ENCODE measurements at regions not wholly inside any gene's neighbourhood (a gene's known extent, or its start where the extent isn't known, plus 50 kb on each side); places are given as distances from the start of the nearest gene placed in this dataset.

DNA sequence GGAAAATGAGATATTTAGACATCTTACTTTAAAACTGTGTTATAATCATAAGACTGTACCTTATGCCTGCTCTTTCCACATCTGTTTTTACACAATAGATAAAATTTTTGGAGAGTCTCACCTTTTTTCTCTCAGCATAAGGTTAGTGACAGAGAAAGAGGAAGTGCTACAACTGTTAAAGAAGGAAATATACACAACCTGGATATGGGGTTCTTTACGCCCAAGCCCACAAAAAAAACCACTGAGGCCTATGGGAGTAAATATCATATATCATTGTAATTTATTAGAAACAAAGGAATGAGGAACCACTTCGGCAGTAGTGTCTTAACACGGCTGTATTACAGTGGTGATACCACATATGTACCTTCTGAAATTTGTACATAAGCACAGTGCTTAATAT lies 265.9 kb upstream of the GK2 start:
- Histone ChIP-seq H3K18ac (ENCODE audit: low read depth, low read length) (no peak overlapping the region), H3K27ac (ENCODE audit: insufficient read depth, low read length) (no peak overlapping the region), H3K9me3 (ENCODE audit: control insufficient read depth, insufficient read depth, low read length) (no peaks in the 10 kb centered on the region), H3K79me1 (ENCODE audit: low read depth in 1 of 2, low read length in 2 of 2) (no peaks in the 10 kb centered on the region), H2AK9ac (replicated peaks; ENCODE audit: low read depth, low read length, poor library complexity) (no peak overlapping the region), H4K8ac (ENCODE audit: low read depth in 2 of 2, low read length in 2 of 2) (no peak overlapping the region), H4K5ac (ENCODE audit: low read depth, low read length) (no peak overlapping the region), H3K4me3 (ENCODE audit: insufficient read depth, low read depth, low read length) (no peak overlapping the region), H4K20me1 (ENCODE audit: insufficient read depth, low read length) (no peaks in the 10 kb centered on the region), H2BK20ac (ENCODE audit: low read depth, low read length) (no peak overlapping the region), H2AK5ac (ENCODE audit: low read depth, low read length) (no peak overlapping the region), H3K4me2 (ENCODE audit: low read depth, low read length) (no peak overlapping the region), H3K4ac (ENCODE audit: low read depth, low read length) (no peak overlapping the region), H2BK120ac (ENCODE audit: low read depth, low read length) (no peak overlapping the region), H3K9ac (ENCODE audit: low read depth, low read length) (no peak overlapping the region), H3K23ac (ENCODE audit: low read depth, low read length) (no peak overlapping the region), H3K14ac (replicated peaks; ENCODE audit: low read depth, low read length) (no peak overlapping the region), H2BK15ac (ENCODE audit: low read depth, low read length) (no peak overlapping the region), H3K56ac (ENCODE audit: extremely low read depth, insufficient read depth, low read length) (no peak overlapping the region), H2AFZ (replicated peaks; ENCODE audit: low read length, poor library complexity) (no peak overlapping the region), H3K36me3 (ENCODE audit: control insufficient read depth, insufficient read depth, low read length) (no peaks in the 10 kb centered on the region), H3K27me3 (ENCODE audit: control insufficient read depth, insufficient read depth, low read length) (no peaks in the 10 kb centered on the region), H2BK5ac (ENCODE audit: low read depth, low read length, poor library complexity, severe bottlenecking) (no peak overlapping the region), H3K9me1 (ENCODE audit: insufficient read depth, low read length) (no peaks in the 10 kb centered on the region), H4K91ac (ENCODE audit: insufficient read depth, low read depth, low read length) (no peak overlapping the region), H3K4me1 (ENCODE audit: control insufficient read depth, insufficient read depth, low read length) (no peaks in the 10 kb centered on the region)
- no peak for DNase-seq
- TF ChIP-seq BHLHE40 (IDR thresholded peaks at IDR 0.05; ENCODE audit: low read depth, low read length) (no peak), MAFK (IDR thresholded peaks at IDR 0.05; ENCODE audit: low read depth, low read length) (no peak), MAZ (IDR thresholded peaks at IDR 0.05; ENCODE audit: borderline replicate concordance, low read depth, low read length) (no peak), SMC3 (IDR thresholded peaks at IDR 0.05; ENCODE audit: low read depth, low read length) (no peak), USF2 (IDR thresholded peaks at IDR 0.05; ENCODE audit: low read depth, low read length) (no peak), RAD21 (IDR thresholded peaks at IDR 0.05; ENCODE audit: low read length) (no peak), FOS (IDR thresholded peaks at IDR 0.05; ENCODE audit: low read depth, low read length) (no peak), RFX5 (IDR thresholded peaks at IDR 0.05; ENCODE audit: low read depth, low read length) (no peak), CTCF (conservative IDR thresholded peaks at IDR 0.05; ENCODE audit: low read depth, low read length) (no peak), MXI1 (IDR thresholded peaks at IDR 0.05; ENCODE audit: borderline replicate concordance, low read depth, low read length) (no peak), RCOR1 (IDR thresholded peaks at IDR 0.05; ENCODE audit: insufficient replicate concordance, low read length) (no peak)
- TF ChIP-seq, protein P1, sequence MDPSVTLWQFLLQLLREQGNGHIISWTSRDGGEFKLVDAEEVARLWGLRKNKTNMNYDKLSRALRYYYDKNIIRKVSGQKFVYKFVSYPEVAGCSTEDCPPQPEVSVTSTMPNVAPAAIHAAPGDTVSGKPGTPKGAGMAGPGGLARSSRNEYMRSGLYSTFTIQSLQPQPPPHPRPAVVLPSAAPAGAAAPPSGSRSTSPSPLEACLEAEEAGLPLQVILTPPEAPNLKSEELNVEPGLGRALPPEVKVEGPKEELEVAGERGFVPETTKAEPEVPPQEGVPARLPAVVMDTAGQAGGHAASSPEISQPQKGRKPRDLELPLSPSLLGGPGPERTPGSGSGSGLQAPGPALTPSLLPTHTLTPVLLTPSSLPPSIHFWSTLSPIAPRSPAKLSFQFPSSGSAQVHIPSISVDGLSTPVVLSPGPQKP (IDR thresholded peaks at IDR 0.05; ENCODE audit: borderline replicate concordance, low read depth, low read length): no peak
- ChIA-PET POLR2A (ENCODE audit: unreplicated experiment) (no interaction called here), CTCF (interaction anchor here (1.0 kb wide), 1 partner anchor 9 kb away, joined by 3 read pairs; no protein-coding TSS in a partner anchor)
- BruUV-seq (replicated peaks): no TSS peak
- ATAC-seq (ENCODE audit: low read depth): no peak
- in situ Hi-C loops (cut with MboI; ENCODE audit: low sequenced_read_pairs) (no loop called here), intact Hi-C loops (cut with micrococcal nuclease) (no loop called here), dilution Hi-C loops (cut with HindIII; ENCODE audit: low sequenced_read_pairs, unreplicated experiment) (no loop called here)
- WGBS, 2 experiments (ENCODE audit: extremely low coverage in 2 of 2, insufficient read length in 1 of 2): no CpG with 5 or more reads among the region's 3 CpGs

Data from IMR-90 (cell line).